Small intestine (tissue), 7 donors: ENCODE measurements at regions not wholly inside any gene's neighbourhood (a gene's known extent, or its start where the extent isn't known, plus 50 kb on each side); places are given as distances from the start of the nearest gene placed in this dataset.
"Not testable (repeated sequence)": the region's sequence is repeated elsewhere in the genome, so short reads cannot be mapped to it uniquely, and the experiment has no call there.

ENCODE experiments used
- DNase-seq, 2 donors: peaks; one replicate each; pipeline versions ENCODE4 v3.0.0 to v3.0.0-alpha.2; 2013
- FAIRE-seq: peaks from 2 replicates; lab custom pipeline; 2012; peaks lifted over from hg19 to GRCh38; lab: Jason Lieb, UNC
- H3K27ac ChIP-seq, 3 donors: one replicate each; pipeline ENCODE4 v1.5.1; 2013; ENCODE audit warnings: low read length in 2 of 3, mild to moderate bottlenecking in 2 of 3, control low read depth in 1 of 3, inconsistent platforms in 1 of 3, low read depth in 1 of 3, moderate library complexity in 1 of 3
- H3K27me3 ChIP-seq, 3 donors: one replicate each; pipeline ENCODE4 v1.6.1; 2013; ENCODE audit warnings: low read length in 3 of 3, inconsistent platforms in 1 of 3; ENCODE audit not compliant: control insufficient read depth in 3 of 3, insufficient read depth in 3 of 3
- H3K36me3 ChIP-seq, 3 donors: one replicate each; pipeline ENCODE4 v1.6.1; 2013; ENCODE audit warnings: low read length in 3 of 3, inconsistent platforms in 1 of 3, low read depth in 1 of 3, mild to moderate bottlenecking in 1 of 3, moderate library complexity in 1 of 3; ENCODE audit not compliant: control insufficient read depth in 3 of 3, insufficient read depth in 2 of 3
- H3K4me1 ChIP-seq, 3 donors: one replicate each; pipeline ENCODE4 v1.6.1; 2013; ENCODE audit warnings: low read length in 2 of 3, inconsistent platforms in 1 of 3, low read depth in 1 of 3, mild to moderate bottlenecking in 1 of 3, moderate library complexity in 1 of 3; ENCODE audit not compliant: control insufficient read depth in 3 of 3, insufficient read depth in 2 of 3
- H3K4me3 ChIP-seq, 3 donors: one replicate each; pipeline ENCODE4 v1.5.1; 2013; ENCODE audit warnings: low read length in 3 of 3, control low read depth in 1 of 3, inconsistent platforms in 1 of 3, low read depth in 1 of 3, mild to moderate bottlenecking in 1 of 3, moderate library complexity in 1 of 3
- H3K9me3 ChIP-seq, 2 donors: one replicate each; pipeline ENCODE4 v1.6.1; 2013; ENCODE audit warnings: low read depth in 1 of 2, low read length in 1 of 2; ENCODE audit not compliant: control insufficient read depth in 2 of 2, insufficient read depth in 1 of 2
- WGBS, 3 donors: extraction: QIAGEN DNeasy Blood & Tissue Kit; methylation state at CpG; one replicate each; pipeline ENCODE4 v1.1.7; 2013; 5-methylcytosine and 5-hydroxymethylcytosine counted together
- donor health status: healthy with polysubstance abuse.
- donor health status: control.
- donor health status: control.
- donor health status: Bipolar disorder and iron deficiency.
- donor health status: healthy.

- Histone ChIP-seq H3K36me3 (no peaks in the 10 kb centered on the region), H3K27me3 (no peaks in the 10 kb centered on the region), H3K4me1 (no peaks in the 10 kb centered on the region), H3K4me3 (no peak overlapping the region), H3K9me3 (peaks cover 0 to 11% of the 10 kb centered on the region in 2 donors), H3K27ac (no peak overlapping the region)
- DNase-seq: no peak
- no peak for FAIRE-seq
Measured at GRCh38 chr13:79614250-79614918, 133.4 kb downstream of the NDFIP2 start.

DNA sequence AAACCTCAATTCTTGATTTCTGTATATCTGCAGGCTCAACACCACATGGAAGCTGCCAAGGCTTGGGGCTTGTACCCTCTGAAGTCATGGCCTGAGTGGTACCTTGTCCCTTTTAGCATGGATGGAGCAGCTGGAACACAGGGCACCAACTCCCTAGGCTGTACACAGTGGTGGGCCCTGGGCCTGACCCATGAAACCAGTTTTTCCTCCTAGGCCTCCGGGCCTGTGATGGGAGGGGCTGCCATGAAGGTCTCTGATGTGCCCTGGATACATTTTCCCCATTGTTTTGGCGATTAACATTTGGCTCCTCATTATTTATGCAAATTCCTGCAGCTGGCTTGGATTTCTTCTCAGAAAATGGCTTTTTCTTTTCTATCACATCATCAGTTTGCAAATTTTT lies 131.6 kb downstream of the NDFIP2 start:
- Histone ChIP-seq H3K36me3 (no peaks in the 10 kb centered on the region), H3K4me1 (no peaks in the 10 kb centered on the region), H3K27me3 (no peaks in the 10 kb centered on the region), H3K4me3 (no peak overlapping the region), H3K9me3 (peaks cover 0 to 11% of the 10 kb centered on the region in 2 donors), H3K27ac (no peak overlapping the region)
- no peak for FAIRE-seq
- WGBS, 3 donors: 67 to 84% (median 76%) methylated on average over 2 of the region's 2 CpGs
- no peak for DNase-seq

DNA sequence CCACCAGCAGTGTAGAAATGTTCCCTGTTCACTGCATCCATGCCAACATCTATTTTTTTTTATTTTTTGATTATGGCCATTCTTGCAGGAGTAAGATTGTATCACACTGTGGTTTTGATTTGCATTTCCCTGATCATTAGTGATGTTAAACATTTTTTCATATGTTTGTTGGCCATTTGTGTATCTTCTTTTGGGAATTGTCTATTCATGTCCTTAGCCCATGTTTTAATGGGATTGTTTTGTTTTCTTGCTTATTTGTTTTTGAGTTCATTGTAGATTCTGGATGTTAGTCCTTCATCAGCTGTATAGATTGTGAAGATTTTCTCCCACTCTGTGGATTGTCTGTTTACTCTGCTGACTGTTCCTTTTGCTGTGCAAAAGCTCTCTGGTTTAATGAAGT lies 126.9 kb downstream of the NDFIP2 start:
- not testable (repeated sequence) for FAIRE-seq, DNase-seq

More for the DNA sequence above, 126.9 kb downstream of the NDFIP2 start:
- H3K4me3 ChIP-seq, H3K27ac ChIP-seq, H3K4me1 ChIP-seq, H3K36me3 ChIP-seq, H3K27me3 ChIP-seq: not testable (repeated sequence)
- peaks cover 0 to 18% of the 10 kb centered on the region in 2 donors for H3K9me3 ChIP-seq
